ENCODE measurements at regions not wholly inside any gene's neighbourhood (a gene's known extent, or its start where the extent isn't known, plus 50 kb on each side); places are given as distances from the start of the nearest gene placed in this dataset.

DNA sequence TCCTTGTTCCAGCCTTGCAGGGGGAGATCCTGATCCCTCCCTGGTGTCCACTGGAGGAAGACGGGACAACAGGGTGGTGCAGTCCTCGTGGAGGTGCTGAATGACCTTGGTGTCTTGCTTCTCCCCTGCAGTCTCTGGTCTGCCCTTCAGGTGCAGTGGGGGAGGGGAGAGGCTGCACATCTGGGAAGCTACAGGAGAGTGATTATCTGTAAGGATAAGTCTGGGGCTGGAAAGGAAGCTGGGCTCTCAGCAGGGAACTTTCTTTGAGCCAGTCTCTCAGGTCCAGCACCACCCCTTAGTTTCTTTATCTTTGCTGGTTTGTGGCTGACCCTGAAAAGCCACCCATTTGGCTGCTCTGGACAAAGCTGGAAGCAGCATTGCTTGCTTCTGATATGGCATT, 275.6 kb downstream of the CCSER2 start:
- intact Hi-C loops (cut with DNase I): no loop called here
- H3K36me3 ChIP-seq: no peaks in the 10 kb centered on the region
- WGBS: 41% methylated on average over 2 of the region's 2 CpGs
- H3K4me3 ChIP-seq: no peak overlapping the region
- DNase-seq (ENCODE audit: extremely low spot score): no peak
- no peaks in the 10 kb centered on the region for H3K4me1 ChIP-seq
- TF ChIP-seq, protein P1, sequence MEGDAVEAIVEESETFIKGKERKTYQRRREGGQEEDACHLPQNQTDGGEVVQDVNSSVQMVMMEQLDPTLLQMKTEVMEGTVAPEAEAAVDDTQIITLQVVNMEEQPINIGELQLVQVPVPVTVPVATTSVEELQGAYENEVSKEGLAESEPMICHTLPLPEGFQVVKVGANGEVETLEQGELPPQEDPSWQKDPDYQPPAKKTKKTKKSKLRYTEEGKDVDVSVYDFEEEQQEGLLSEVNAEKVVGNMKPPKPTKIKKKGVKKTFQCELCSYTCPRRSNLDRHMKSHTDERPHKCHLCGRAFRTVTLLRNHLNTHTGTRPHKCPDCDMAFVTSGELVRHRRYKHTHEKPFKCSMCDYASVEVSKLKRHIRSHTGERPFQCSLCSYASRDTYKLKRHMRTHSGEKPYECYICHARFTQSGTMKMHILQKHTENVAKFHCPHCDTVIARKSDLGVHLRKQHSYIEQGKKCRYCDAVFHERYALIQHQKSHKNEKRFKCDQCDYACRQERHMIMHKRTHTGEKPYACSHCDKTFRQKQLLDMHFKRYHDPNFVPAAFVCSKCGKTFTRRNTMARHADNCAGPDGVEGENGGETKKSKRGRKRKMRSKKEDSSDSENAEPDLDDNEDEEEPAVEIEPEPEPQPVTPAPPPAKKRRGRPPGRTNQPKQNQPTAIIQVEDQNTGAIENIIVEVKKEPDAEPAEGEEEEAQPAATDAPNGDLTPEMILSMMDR (IDR thresholded peaks at IDR 0.05): no peak
- TF ChIP-seq POLR2AphosphoS5 (IDR thresholded peaks at IDR 0.05): no peak
- TF ChIP-seq POLR2A (IDR thresholded peaks at IDR 0.05; ENCODE audit: low read depth): no peak
- no peak for TF ChIP-seq EP300 (IDR thresholded peaks at IDR 0.05)
- H3K27me3 ChIP-seq: peaks cover 0 to 12% (median 0%) of the 10 kb centered on the region in 4 donors
- no peaks in the 10 kb centered on the region for H3K9me3 ChIP-seq
- H3K27ac ChIP-seq (replicated peaks in 1 of 4): no peak overlapping the region

DNA sequence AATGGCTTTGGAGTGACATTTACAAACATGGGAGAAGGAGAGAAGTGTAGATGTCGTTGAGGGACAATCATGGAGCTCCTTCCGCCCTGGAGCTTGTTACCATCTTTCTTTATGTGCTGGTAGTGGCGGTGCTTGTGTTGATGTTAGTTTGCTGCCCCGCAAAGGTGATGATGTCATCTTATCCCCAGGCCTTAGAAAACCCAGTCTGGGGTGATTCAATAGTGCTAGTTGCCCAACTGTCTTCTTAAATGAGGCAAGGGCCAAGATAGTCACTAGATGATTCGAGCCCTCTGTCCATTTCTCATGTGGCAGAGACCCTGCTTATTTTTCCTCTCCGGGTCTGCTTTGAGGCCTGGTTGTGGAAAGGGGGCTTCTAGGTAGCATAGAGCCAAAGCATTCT, 277.4 kb downstream of the CCSER2 start:
- Histone ChIP-seq H3K27me3 (peaks cover 0 to 18% (median 0%) of the 10 kb centered on the region in 4 donors), H3K4me3 (no peak overlapping the region), H3K4me1 (no peaks in the 10 kb centered on the region), H3K9me3 (no peaks in the 10 kb centered on the region), H3K27ac (replicated peaks in 1 of 4) (no peak overlapping the region), H3K36me3 (no peaks in the 10 kb centered on the region)
- no peak for TF ChIP-seq POLR2A (IDR thresholded peaks at IDR 0.05; ENCODE audit: low read depth)
- TF ChIP-seq, protein P1 (IDR thresholded peaks at IDR 0.05): no peak
- no peak for TF ChIP-seq POLR2AphosphoS5 (IDR thresholded peaks at IDR 0.05)
- no peak for TF ChIP-seq EP300 (IDR thresholded peaks at IDR 0.05)
- intact Hi-C loops (cut with DNase I): no loop called here
- WGBS: 94% methylated on average over 6 of the region's 6 CpGs
- DNase-seq (ENCODE audit: extremely low spot score): no peak

DNA sequence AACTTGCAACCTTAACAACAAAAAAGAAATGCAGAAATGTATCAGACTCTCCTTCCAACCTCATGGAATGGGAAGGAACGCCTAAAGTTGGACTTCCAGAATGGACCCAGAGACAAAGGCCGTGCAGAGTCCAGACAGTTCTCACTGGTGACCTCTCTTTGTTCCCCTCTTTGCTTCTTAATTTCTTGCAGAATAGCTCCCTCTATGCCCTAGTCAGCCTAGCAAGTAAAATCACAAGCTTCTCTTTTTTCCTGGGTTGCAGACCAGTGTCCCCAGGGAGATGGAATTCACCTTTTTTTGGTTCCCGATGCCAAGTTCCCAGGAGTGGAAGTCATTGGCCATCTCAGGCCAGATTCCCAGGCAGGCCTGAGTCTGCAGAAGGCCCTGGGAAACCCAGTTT, 278.0 kb downstream of the CCSER2 start:
- no peak for DNase-seq (ENCODE audit: extremely low spot score)
- no peaks in the 10 kb centered on the region for H3K36me3 ChIP-seq
- peaks cover 0 to 14% (median 0%) of the 10 kb centered on the region in 4 donors for H3K27me3 ChIP-seq
- no peaks in the 10 kb centered on the region for H3K4me1 ChIP-seq
- intact Hi-C loops (cut with DNase I): no loop called here
- no peaks in the 10 kb centered on the region for H3K9me3 ChIP-seq
- TF ChIP-seq EP300 (IDR thresholded peaks at IDR 0.05) (no peak), POLR2A (IDR thresholded peaks at IDR 0.05; ENCODE audit: low read depth) (no peak), POLR2AphosphoS5 (IDR thresholded peaks at IDR 0.05) (no peak)
- TF ChIP-seq, protein P1 (IDR thresholded peaks at IDR 0.05): no peak
- 73% methylated on average over 3 of the region's 3 CpGs for WGBS
- no peak overlapping the region for H3K4me3 ChIP-seq
- H3K27ac ChIP-seq (replicated peaks in 1 of 4): no peak overlapping the region

DNA sequence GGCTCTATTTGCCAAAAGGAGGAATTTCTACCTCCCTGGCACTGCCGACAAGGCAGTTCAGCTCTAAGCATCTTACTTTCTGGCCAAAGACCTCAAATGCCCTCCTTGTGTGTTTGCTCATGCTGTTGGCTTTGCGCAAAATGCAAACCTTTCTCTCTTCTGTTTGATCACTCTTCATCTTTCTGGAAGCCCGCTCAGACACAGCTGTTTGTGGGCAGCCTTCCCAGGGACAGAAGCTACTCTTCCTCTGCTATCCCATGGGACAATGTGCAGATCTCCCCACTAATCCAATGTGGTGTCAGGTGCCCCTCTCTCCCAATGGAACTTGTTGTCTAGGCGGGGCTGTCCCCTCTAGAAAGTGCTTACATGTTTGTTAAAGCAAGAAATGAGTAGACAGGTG, 278.7 kb downstream of the CCSER2 start:
- Histone ChIP-seq H3K36me3 (no peaks in the 10 kb centered on the region), H3K4me1 (no peaks in the 10 kb centered on the region), H3K27me3 (peaks cover 0 to 13% (median 0%) of the 10 kb centered on the region in 4 donors), H3K4me3 (no peak overlapping the region), H3K27ac (replicated peaks in 1 of 4) (no peak overlapping the region), H3K9me3 (no peaks in the 10 kb centered on the region)
- intact Hi-C loops (cut with DNase I): no loop called here
- TF ChIP-seq, protein P1 (IDR thresholded peaks at IDR 0.05): no peak
- no peak for TF ChIP-seq POLR2A (IDR thresholded peaks at IDR 0.05; ENCODE audit: low read depth)
- TF ChIP-seq POLR2AphosphoS5 (IDR thresholded peaks at IDR 0.05): no peak
- no peak for TF ChIP-seq EP300 (IDR thresholded peaks at IDR 0.05)
- DNase-seq (ENCODE audit: extremely low spot score): no peak
- 92% methylated on average over 4 of the region's 4 CpGs for WGBS

DNA sequence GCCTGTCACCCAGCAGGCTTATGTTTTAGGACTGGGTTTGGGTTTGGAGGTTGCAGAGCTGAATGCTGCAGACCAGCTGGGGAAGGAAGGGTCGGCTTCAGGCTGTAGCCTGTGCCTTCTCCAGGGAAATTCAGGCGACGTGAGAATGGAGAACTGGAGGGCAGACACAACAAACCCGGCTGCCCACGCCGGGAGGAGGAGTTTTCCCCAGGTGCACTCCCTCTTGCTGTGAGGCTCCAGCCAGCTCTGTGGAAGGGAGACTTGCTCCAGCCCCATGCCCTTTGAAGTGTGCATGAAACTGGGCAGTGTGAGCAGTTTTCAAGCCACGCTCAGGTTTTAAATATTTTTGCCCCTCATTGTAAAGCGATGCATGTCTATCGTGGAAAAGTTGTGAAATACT, 279.1 kb downstream of the CCSER2 start:
- peaks cover 0 to 17% (median 0%) of the 10 kb centered on the region in 4 donors for H3K27me3 ChIP-seq
- H3K36me3 ChIP-seq: no peaks in the 10 kb centered on the region
- DNase-seq (ENCODE audit: extremely low spot score): no peak
- intact Hi-C loops (cut with DNase I): no loop called here
- WGBS: 39% methylated on average over 9 of the region's 9 CpGs
- no peak overlapping the region for H3K27ac ChIP-seq (replicated peaks in 1 of 4)
- H3K4me3 ChIP-seq: no peak overlapping the region
- H3K9me3 ChIP-seq: no peaks in the 10 kb centered on the region
- TF ChIP-seq, protein P1 (IDR thresholded peaks at IDR 0.05): no peak
- TF ChIP-seq POLR2A (IDR thresholded peaks at IDR 0.05; ENCODE audit: low read depth): no peak
- no peak for TF ChIP-seq POLR2AphosphoS5 (IDR thresholded peaks at IDR 0.05)
- no peak for TF ChIP-seq EP300 (IDR thresholded peaks at IDR 0.05)
- H3K4me1 ChIP-seq: no peaks in the 10 kb centered on the region
